ENCODE measurements at regions not wholly inside any gene's neighbourhood (a gene's known extent, or its start where the extent isn't known, plus 50 kb on each side); places are given as distances from the start of the nearest gene placed in this dataset.

DNA sequence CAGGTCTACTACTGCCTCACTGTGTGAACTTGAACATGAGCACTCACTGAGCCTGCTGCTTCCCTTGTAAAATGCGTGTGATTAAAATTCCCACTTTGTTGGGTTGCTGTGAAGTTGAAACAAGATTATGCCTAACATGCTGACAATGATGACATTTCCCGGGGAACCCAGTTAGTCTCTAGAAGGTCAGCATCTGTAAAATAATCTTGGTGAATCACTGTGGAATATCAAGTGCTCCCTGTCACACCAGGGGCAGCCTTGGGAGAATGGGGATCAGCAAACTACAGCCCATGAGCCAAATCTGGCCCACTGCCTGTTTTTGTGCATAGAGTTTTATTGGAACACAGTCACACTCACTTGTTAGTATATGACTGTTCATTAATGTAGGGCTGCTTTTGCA is 335.2 kb downstream of the MIAT start:
- in situ Hi-C loops (cut with MboI; ENCODE audit: low sequenced_read_pairs): no loop called here

DNA sequence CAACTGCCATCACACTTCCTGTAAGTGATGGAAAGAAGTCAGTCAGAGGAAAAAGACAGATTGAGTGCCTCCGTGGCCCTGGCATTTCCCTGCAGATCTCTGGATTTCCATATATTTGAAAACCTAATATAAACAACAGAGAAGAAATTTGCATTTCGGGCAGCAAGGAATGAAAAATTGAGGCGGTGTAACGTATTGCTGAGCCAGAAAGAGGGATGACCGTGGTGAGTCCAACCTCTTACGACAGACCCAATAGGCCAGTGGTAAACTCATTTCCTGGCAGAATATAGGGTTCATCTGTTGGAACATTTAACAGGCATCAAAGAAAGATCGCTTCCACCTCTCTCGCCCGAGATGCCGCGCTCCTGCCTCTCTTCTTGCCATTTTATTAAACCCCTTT is 336.5 kb downstream of the MIAT start:
- in situ Hi-C loops (cut with MboI; ENCODE audit: low sequenced_read_pairs): no loop called here

DNA sequence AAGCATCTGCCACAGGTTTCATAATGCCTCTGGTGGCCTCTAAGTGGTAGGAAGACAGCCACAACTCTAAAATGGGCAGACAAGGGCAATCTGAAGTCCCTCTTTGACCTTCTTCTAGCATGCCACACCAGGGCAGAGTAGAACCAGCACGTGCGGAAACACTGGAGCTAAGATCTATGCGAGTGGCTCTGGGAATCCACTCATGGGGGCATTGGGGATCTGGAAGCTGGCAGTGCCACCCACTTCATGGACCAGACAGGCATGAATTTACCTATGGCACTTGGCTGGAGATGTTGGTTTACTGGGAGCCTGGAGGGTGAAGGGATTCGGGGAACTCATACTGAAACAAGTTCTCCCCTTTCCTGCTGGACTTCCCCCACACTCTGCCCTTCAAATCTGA is 337.4 kb downstream of the MIAT start:
- in situ Hi-C loops (cut with MboI; ENCODE audit: low sequenced_read_pairs): no loop called here

DNA sequence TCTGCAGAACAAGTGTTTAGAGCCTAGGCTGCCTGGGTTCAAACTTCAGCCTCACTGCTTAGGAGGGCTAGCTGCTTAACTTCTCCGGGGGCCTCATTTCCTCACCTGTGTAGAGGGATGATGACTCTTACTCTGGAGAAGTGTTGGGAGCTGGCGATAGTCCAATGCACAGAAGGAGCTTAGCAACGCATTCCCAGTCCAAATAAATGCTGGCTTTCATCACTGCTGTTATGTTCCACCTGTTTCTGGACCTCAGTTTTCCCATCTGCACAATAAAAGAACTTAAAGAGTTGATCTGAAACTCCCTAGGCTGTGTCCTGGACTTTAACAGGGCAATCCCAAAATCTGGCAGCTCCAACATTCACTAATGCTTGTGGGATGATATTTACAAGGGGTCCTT is 337.8 kb downstream of the MIAT start:
- in situ Hi-C loops (cut with MboI; ENCODE audit: low sequenced_read_pairs): no loop called here

DNA sequence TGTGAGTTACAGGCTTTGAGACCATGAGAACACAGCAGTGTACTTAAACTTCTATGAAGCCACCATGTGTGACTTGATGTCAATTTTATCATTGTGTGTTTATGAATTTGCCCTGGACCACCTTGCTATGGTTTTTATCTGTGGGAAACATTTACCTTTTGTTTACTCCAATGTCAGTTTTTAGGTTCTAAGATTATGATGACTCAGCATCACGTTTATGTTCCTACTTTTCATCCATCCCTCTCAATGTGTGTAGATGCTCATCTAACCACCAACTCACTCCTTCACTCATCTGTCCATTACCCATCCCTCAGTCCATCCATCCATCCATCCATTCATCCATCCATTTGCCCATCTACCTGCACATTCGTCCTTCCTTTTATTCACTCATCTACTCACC is 338.8 kb downstream of the MIAT start:
- in situ Hi-C loops (cut with MboI; ENCODE audit: low sequenced_read_pairs): no loop called here

DNA sequence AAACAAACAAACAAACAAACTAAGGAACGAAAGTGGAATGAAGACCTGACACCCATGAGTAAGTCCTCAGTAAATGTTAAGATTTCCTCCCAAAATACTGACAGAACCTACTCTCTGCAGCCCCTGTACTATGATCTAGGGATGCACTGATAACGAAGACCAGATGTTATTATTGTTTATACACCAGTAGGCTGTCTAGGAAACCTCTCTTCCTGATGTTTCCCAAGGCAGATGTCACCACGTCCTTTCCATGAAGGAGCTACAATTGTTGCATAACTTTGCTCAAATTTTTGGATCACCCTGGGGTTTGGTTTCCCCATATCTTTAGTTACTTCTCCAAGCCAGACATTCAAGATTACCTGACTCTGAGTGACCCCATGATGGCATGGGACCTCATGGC is 340.7 kb downstream of the MIAT start:
- in situ Hi-C loops (cut with MboI; ENCODE audit: low sequenced_read_pairs): no loop called here

DNA sequence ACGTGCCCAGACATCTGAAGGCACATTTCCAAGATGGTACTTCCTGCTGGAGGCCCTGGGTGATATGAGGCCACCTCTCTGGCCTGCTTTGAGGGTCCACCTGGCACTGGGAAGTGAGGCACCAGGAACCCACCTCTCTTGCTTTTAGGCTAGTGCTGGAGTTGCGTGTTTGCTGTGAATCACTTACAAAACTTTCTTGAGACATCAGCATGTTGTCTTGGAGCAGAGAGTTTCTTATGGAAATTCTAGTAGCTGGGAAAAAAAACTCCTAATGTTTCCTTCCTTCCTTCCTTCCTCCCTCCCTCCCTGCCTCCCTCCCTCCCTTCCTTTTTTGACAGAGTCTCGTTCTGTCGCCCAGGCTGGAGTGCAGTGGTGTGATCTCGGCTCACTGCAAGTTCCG is 341.3 kb downstream of the MIAT start:
- in situ Hi-C loops (cut with MboI; ENCODE audit: low sequenced_read_pairs): no loop called here

DNA sequence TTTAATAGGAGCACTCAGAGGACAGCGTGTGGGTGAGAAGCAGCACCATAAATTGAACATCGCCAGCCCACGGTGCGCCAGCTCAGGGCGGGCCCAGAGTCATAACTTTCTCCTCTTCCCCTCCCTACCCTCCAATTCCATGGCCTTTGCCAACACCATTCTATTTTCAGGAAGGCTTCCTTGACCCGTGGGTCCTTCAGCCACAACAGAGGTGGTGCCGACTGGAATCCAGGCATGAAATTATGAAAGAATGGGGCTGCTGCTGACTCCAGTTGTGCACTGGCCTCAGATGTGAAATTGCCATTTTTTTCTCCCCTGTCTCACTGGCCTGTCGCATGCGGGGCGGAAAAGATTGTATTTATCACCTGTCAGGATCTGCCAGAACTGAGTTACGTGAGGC is 345.9 kb downstream of the MIAT start:
- in situ Hi-C loops (cut with MboI; ENCODE audit: low sequenced_read_pairs): no loop called here

DNA sequence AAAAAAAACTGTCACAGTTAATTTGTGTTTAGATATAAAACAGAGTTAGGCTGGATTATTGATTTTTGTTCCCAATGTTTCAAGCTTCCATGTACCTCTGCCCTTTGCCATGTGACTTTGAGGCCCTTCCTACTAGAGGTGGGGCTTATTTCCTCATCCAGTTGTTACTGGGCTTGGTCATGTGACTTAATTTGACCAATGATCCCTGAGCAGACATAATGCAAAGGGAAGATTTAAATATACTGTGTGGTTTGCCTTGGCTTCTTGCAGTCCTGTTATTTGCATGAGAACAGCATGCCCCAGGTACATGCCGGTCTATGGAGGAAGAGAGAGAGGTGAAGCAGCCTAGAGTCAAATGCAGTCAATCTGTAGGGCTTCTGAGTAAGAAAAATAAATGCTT is 347.0 kb downstream of the MIAT start:
- in situ Hi-C loops (cut with MboI; ENCODE audit: low sequenced_read_pairs): no loop called here

DNA sequence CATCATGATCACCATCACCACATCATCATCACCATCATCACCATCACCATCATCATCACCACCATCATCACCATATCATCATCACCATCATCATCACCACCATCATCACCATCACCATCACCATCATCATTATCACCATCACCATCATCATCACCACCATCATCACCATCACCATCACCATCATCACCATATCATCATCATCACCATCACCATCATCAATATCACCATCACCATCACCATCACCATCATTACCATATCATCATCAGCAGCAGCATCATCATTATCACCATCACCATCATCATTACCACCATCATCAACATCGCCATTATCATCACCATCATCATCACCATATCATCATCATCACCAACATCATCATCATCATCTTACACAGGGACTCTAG is 351.1 kb downstream of the MIAT start:
- in situ Hi-C loops (cut with MboI; ENCODE audit: low sequenced_read_pairs): no loop called here

DNA sequence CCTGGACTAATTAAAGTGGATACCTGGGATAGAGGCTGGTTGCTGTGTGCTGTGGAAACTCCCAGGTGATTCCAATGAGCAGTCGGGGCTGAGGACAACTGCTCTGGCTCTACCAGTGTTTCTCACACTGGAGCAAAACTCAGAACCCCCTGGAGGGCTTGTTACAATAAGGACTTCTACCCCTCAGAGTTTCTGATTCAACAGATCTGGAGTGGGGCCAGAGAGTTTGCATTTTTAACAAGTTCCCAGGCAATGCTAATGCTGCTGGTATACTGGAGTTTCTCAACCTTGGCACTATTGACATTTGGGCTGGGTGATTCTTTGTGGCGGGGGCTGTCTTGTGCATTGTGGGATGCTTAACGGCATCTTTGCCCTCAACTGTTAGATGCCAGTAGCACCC is 353.7 kb downstream of the MIAT start:
- in situ Hi-C loops (cut with MboI; ENCODE audit: low sequenced_read_pairs): no loop called here

DNA sequence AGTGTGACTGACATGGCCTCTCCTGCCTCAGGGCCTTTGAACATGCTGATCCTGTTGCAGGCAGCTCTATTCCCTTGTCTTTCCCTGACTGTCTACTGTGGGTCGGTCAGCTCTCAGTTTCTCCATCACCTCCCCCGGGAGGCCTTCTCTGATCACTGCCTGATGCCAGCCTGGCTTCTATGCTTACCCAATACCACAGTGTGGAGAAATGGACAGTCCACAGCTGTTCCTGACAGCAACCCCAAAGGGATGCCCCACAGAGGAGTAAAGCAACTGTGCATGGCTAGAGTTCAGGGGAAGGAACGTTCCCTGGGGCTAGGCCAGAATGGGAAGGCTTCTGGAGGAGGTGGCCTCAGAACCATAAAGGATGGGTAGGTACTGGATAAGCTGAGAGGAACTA is 354.3 kb downstream of the MIAT start:
- in situ Hi-C loops (cut with MboI; ENCODE audit: low sequenced_read_pairs): no loop called here

DNA sequence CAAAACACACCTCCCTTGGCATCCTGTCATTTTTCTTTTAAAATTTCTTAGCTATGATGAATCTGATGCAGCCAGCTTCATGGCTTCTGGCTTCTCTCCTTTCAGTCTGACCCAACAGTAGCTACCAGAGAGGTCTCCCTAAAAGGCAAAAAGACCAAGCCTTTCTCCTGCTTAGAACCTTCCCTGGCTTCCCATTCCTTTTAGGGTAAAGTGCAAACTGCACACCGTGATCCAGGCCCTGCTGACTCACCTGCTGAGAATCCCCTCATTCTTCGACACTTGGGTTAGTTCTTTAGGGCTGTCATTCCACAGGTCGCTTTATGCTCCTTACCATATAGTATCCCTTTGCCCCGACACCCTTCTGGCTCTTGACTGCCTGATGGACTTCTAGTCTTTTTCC is 362.4 kb downstream of the MIAT start:
- in situ Hi-C loops (cut with MboI; ENCODE audit: low sequenced_read_pairs): no loop called here

DNA sequence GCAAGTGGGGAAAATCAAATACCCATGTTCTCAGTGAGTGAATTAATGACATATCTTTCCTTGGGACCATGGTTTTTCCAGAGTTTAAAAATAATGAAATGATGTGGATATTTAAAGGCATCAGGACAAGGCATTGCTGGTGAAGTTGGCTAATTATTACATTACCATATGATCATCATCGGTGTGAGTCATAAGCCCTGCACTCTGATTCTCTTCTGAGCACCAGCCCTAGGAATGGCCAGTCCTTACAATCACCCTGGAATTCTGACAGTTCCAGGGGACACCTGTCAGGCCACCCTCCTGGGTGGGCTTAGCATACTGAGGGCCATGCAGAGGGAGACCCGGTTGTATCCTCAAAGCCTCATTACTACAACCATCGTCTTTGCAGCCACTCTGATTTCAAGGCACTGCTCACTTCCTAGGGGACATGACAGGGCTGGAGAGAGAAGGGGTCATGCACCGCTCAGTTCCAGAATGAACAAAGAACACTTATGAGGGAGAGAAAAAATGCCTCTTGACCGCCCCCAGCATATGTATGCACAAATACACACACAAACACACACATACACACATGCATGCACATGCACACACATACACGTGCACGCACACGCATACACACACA is 365.0 kb downstream of the MIAT start:
- in situ Hi-C loops (cut with MboI; ENCODE audit: low sequenced_read_pairs): no loop called here

DNA sequence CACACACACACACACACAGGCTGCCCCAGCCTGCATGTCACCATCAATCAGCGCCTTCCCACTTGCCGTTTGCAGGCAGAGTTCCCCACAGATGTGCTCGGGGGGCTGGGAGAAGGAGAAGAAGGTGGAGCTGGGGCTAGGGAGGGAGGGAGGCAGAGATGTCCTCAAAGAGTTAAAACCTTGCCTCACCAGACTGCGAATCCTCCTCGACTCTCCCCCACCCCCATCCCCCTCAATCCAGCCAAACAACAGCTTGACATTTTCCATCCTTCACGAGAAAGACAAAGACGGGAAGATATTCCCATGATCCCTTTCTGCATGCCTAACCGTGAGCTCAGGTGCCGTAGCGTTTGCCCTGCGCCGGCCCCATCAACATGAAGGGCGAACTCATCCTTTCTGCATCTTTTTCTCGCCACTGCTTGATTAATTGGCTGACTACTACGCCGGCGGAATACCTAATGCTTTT is 365.5 kb downstream of the MIAT start:
- in situ Hi-C loops (cut with MboI; ENCODE audit: low sequenced_read_pairs): no loop called here

DNA sequence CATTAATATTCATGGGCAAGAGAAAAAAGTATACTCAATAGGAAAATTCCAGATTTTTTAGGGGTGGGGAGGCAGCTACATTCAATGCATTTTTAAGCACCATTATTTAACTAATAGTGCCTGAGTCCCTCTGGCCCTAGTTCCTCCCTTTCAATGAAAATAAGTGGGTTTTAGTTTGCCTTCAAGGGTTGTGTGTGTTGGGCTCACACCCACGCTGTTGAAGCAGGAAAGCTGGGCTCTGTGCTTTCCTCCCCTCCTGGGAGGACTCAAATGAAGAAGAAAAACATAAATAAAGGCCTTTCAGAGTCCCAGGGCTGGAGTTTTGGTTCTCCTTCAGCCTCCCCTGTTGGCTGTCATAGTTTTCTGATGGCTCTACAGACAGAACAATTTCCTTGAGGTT is 366.2 kb downstream of the MIAT start:
- in situ Hi-C loops (cut with MboI; ENCODE audit: low sequenced_read_pairs): no loop called here

DNA sequence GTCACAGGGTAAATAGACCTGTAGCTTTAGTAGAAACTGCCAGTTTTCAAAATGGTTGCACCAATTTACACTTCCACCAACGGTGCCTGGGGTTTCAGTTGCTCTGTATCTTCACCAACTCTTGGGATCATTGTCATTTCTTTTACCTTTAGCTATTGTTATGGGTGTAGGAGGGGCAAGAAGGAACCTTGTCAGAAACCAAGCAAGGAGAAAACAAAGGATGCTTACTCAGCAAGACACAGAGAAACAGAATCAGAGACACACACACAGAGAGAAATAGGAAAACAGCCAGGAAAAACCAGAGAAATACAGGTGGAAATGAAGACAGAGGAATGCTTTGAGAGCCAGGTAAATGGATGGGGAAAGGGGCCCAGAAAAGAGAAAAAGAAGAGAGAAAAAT is 367.6 kb downstream of the MIAT start:
- in situ Hi-C loops (cut with MboI; ENCODE audit: low sequenced_read_pairs): no loop called here

DNA sequence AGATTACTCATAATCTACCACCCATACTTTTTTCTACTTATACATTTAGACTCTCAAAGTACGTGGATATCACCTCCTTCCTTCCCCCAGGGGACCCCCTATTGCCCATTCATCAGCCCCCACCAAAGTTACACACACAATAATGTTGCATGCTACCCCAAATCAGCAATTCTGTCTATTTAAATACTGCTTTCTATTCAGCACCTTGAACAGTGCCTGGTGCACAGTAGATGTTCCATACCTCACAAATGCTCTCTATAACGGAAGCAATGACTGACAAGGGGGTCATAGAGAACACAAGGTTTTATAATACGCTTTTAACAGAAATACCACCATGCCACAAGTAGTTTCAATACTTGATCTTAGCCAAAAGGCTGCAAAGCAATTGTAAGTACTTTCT is 370.7 kb downstream of the MIAT start:
- in situ Hi-C loops (cut with MboI; ENCODE audit: low sequenced_read_pairs): no loop called here

DNA sequence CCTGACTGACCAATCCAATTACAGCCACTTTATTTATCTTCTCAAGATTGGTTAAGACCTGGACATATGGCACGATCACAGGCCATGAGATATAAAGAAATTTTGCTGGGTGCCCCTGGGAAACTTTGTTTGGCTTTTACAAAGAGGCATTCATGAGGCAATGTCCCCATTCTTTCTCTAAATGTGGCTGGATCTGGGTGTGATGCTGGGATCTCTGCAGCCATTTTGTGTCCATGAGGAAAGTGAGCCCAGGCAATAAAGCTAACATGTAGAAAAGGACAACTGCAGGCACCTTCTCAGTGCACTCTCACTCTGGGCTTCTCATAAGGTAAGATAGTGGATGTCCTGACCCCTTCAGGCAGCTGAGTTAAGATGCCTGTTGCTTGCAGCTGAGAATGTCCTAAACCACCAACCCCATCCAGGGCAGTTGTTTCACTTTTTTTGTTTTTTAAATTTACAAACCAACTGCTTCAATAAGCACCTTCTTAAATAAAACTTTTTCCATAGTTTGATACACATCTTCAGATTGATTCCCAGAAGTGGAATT is 372.3 kb downstream of the MIAT start:
- in situ Hi-C loops (cut with MboI; ENCODE audit: low sequenced_read_pairs): no loop called here

DNA sequence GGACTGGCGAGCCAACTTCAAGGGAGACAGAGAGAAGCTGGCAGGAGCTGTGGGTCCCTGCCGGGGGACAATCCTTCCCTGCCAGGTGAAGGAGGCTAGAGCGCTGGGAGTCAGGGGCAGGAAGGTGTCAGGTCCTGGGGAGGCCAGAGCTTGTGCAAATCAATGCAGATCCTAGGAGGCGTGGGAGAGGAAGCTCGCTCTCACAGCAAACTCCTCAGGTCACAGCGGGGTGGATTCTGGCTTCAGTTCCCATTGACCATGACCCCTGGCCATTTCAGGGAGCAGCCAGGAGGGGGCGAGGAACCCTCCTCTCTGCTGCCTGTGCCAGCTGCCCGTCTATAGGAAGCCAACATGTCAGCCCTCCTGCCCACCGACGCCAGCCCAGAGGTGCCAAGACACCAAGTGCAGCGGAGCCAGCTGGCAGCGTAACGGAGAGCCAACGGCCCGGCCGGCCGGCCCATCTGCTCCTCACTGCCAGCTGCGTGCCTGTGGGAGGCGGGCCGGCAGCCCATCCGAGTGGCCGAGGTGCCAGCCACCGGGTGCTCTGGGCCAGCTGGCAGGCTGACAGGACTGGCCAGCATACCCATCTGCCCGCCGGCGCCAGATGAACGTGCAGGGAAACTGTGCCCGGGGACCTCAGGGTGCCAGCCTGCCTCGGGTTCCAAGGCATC is 374.8 kb downstream of the MIAT start:
- in situ Hi-C loops (cut with MboI; ENCODE audit: low sequenced_read_pairs): no loop called here

DNA sequence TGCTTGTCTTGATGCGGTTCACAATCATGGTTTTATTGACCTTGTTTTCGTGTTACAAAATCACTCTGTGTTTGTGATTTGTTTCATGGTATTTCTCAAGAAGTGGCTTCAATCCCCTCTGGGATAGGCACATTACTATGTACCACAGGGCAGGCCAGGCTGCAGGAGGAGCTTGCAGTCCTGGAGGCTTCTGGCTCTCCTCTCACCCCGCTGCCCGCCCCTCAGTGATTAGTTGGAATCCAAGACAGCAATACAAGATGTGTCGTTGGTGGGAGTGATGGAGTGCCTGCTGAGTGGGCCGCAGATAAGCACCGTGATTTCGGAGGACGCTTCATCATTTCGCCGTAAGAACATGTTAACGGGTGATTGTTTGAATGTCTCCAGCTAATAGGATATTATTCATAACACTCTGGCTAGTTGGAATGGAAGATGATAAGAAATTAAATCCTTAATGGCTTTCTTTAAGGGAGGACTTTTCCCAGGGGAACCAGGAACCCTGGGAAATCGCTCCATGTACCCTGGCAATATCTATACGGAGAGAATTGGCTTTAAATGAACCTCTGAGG is 384.4 kb downstream of the MIAT start:
- in situ Hi-C loops (cut with MboI; ENCODE audit: low sequenced_read_pairs): no loop called here

DNA sequence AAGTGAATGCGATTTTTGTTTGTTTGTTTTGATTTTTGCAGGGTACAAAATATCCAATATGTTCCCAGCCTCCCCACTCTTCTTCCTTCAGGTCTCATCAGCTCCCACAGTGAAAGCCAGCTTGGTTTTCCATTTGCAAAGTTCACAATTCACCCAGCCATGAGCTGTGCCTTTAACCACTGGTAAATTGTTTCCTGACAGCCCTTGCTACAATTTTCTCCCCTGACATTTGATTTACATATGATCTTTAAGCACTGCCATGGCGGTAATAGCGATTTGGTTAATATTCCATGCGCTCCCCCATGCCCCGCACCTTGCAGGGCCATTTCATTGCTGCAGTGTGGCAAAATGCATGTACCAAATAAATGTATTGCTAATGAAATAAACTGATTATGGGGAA is 385.9 kb downstream of the MIAT start:
- in situ Hi-C loops (cut with MboI; ENCODE audit: low sequenced_read_pairs): no loop called here

All from HL-60/S4 (cell line).